ENCODE measurements at regions not wholly inside any gene's neighbourhood (a gene's known extent, or its start where the extent isn't known, plus 50 kb on each side); places are given as distances from the start of the nearest gene placed in this dataset.

- TF ChIP-seq POLR2A (IDR thresholded peaks at IDR 0.05) (no peak), CTCF (IDR thresholded peaks at IDR 0.05) (no peak)
These were observed 58.4 kb upstream of the GALR1 start for GRCh38 chr18:77191071-77191751.
